SK-N-SH (cell line): ENCODE measurements at regions not wholly inside any gene's neighbourhood (a gene's known extent, or its start where the extent isn't known, plus 50 kb on each side); places are given as distances from the start of the nearest gene placed in this dataset.

ENCODE experiments used
- CTCF ChIP-seq: fragments of 200-600 bp; sonication (generic); IDR thresholded peaks from 2 replicates; pipeline ENCODE4 v1.6.1; 2017; ENCODE audit warnings: antibody characterized with exemption, mild to moderate bottlenecking, moderate library complexity
- JUND ChIP-seq: IDR thresholded peaks from 2 replicates; pipeline ENCODE4 v1.4.0; 2012
- PBX3 ChIP-seq: IDR thresholded peaks from 2 replicates; pipeline ENCODE4; 2012
- POLR2AphosphoS5 ChIP-seq: IDR thresholded peaks from 2 replicates; pipeline ENCODE4 v1.6.1; 2012; ENCODE audit warnings: low read depth, low read length
- USF1 ChIP-seq: IDR thresholded peaks from 2 replicates; pipeline ENCODE4 v1.4.0; 2012; ENCODE audit warnings: low read depth, borderline replicate concordance
- USF2 ChIP-seq: fragments of 150-350 bp; IDR thresholded peaks from 2 replicates; pipeline ENCODE4 v1.6.1; 2017; ENCODE audit warnings: antibody characterized with exemption, low read length, low read depth, borderline replicate concordance

GRCh38 chr9:135332516-135332915 is 147.1 kb upstream of the PPP1R26 start:
- no peak for TF ChIP-seq JUND
- no peak for TF ChIP-seq CTCF
- no peak for TF ChIP-seq POLR2AphosphoS5
- TF ChIP-seq PBX3 = no peak
- no peak for TF ChIP-seq USF2
- no peak for TF ChIP-seq USF1
